GM12878 (cell line): ENCODE measurements at regions not wholly inside any gene's neighbourhood (a gene's known extent, or its start where the extent isn't known, plus 50 kb on each side); places are given as distances from the start of the nearest gene placed in this dataset.
A peak's percentile ranks its signal among the peaks of the same experiment; 100 is the strongest.

Experiments
- BACH1 ChIP-seq: fragments of 450-650 bp; IDR thresholded peaks from 2 replicates; pipeline ENCODE4 v1.6.1; 2017; ENCODE audit warnings: mild to moderate bottlenecking, borderline replicate concordance
- CHD4 ChIP-seq: fragments of 200-600 bp; sonication (generic); IDR thresholded peaks from 2 replicates; pipeline ENCODE4 v1.6.1; 2016; ENCODE audit warnings: mild to moderate bottlenecking
- CREM ChIP-seq: IDR thresholded peaks from 2 replicates; pipeline ENCODE4 v1.6.1; 2014; ENCODE audit warnings: antibody characterized with exemption, low read depth
- HDGF ChIP-seq: fragments of 450-650 bp; IDR thresholded peaks from 2 replicates; pipeline ENCODE4 v1.6.1; 2016; ENCODE audit warnings: antibody characterized with exemption
- JUND ChIP-seq: IDR thresholded peaks from 2 replicates; pipeline ENCODE4 v1.6.1; 2012; ENCODE audit warnings: low read depth, mild to moderate bottlenecking, low read length, improper control_type of control experiment, moderate library complexity
- LARP7 ChIP-seq: fragments of 450-650 bp; IDR thresholded peaks from 2 replicates; pipeline ENCODE4 v1.6.1; 2017; ENCODE audit warnings: mild to moderate bottlenecking
- MAX ChIP-seq: IDR thresholded peaks from 2 replicates; pipeline ENCODE4 v1.6.1; 2012; ENCODE audit warnings: low read depth, low read length, improper control_type of control experiment
- MEF2B ChIP-seq: fragments of 450-650 bp; IDR thresholded peaks from 2 replicates; pipeline ENCODE4 v1.6.1; 2018; ENCODE audit warnings: mild to moderate bottlenecking, moderate library complexity; ENCODE audit not compliant: partially characterized antibody, poor library complexity, severe bottlenecking
- MTA2 ChIP-seq: fragments of 450-650 bp; IDR thresholded peaks from 2 replicates; pipeline ENCODE4 v1.6.1; 2016; ENCODE audit warnings: low read depth, mild to moderate bottlenecking, moderate library complexity
- MYB ChIP-seq: fragments of 150-350 bp; IDR thresholded peaks from 2 replicates; pipeline ENCODE4 v1.6.1; 2014; ENCODE audit warnings: mild to moderate bottlenecking, low read depth, low read length, borderline replicate concordance
- NFYA ChIP-seq: IDR thresholded peaks from 2 replicates; pipeline ENCODE4 v1.6.1; 2011; ENCODE audit warnings: low read depth, mild to moderate bottlenecking, low read length, improper control_type of control experiment, borderline replicate concordance
- NR2F1 ChIP-seq: fragments of 450-650 bp; conservative IDR thresholded peaks from 2 replicates; pipeline ENCODE4 v1.6.1; 2017; ENCODE audit warnings: mild to moderate bottlenecking
- PAX5 ChIP-seq: IDR thresholded peaks from 2 replicates; pipeline ENCODE4 v1.6.1; 2011; ENCODE audit warnings: low read depth, low read length, borderline replicate concordance
- PAX8 ChIP-seq: fragments of 450-650 bp; IDR thresholded peaks from 2 replicates; pipeline ENCODE4 v1.6.1; 2017; ENCODE audit warnings: mild to moderate bottlenecking, moderate library complexity
- PML ChIP-seq: IDR thresholded peaks from 2 replicates; pipeline ENCODE4 v1.6.1; 2012; ENCODE audit warnings: low read length, inconsistent platforms
- POLR2A ChIP-seq: IDR thresholded peaks from 2 replicates; pipeline ENCODE4 v1.6.1; 2011; ENCODE audit warnings: low read depth, mild to moderate bottlenecking, low read length
- POLR2AphosphoS2 ChIP-seq: IDR thresholded peaks from 2 replicates; pipeline ENCODE4 v1.6.1; 2011; ENCODE audit warnings: low read depth, mild to moderate bottlenecking, low read length, improper control_type of control experiment, moderate library complexity
- RB1 ChIP-seq: fragments of 450-650 bp; formaldehyde crosslinking; IDR thresholded peaks from 2 replicates; pipeline ENCODE4 v1.6.1; 2017; ENCODE audit warnings: mild to moderate bottlenecking, borderline replicate concordance
- RBBP5 ChIP-seq: fragments of 200-600 bp; sonication (generic); conservative IDR thresholded peaks from 2 replicates; pipeline ENCODE4 v1.6.1; 2016
- SMAD1 ChIP-seq: fragments of 450-650 bp; IDR thresholded peaks from 2 replicates; pipeline ENCODE4 v1.6.1; 2018; ENCODE audit warnings: mild to moderate bottlenecking, low read depth; ENCODE audit not compliant: partially characterized antibody
- SMAD5 ChIP-seq: IDR thresholded peaks from 2 replicates; pipeline ENCODE4 v1.6.1; 2016; ENCODE audit warnings: antibody characterized with exemption, low read depth
- SRF ChIP-seq, 2 experiments: IDR thresholded peaks; 2 replicates each; pipeline ENCODE4 v1.6.1; 2011; ENCODE audit warnings: low read depth in 2 of 2, low read length in 2 of 2, mild to moderate bottlenecking in 1 of 2, moderate library complexity in 1 of 2
- TARDBP ChIP-seq: IDR thresholded peaks from 2 replicates; pipeline ENCODE4 v1.6.1; 2016; ENCODE audit warnings: borderline replicate concordance
- USF2 ChIP-seq: IDR thresholded peaks from 2 replicates; pipeline ENCODE4 v1.6.1; 2011; ENCODE audit warnings: low read depth, low read length, improper control_type of control experiment, borderline replicate concordance
- WRNIP1 ChIP-seq: IDR thresholded peaks from 2 replicates; pipeline ENCODE4 v1.6.1; 2011; ENCODE audit warnings: low read depth, low read length, improper control_type of control experiment, borderline replicate concordance
- YBX1 ChIP-seq: fragments of 450-650 bp; IDR thresholded peaks from 2 replicates; pipeline ENCODE4 v1.6.1; 2016; ENCODE audit warnings: antibody characterized with exemption
- YY1 ChIP-seq: IDR thresholded peaks from 2 replicates; pipeline ENCODE4 v1.6.1; 2011; ENCODE audit warnings: low read depth, mild to moderate bottlenecking, low read length
- ZBED1 ChIP-seq: IDR thresholded peaks from 2 replicates; pipeline ENCODE4 v1.6.1; 2016; ENCODE audit warnings: borderline replicate concordance
- ZNF217 ChIP-seq: fragments of 450-650 bp; IDR thresholded peaks from 2 replicates; pipeline ENCODE4 v1.6.1; 2017; ENCODE audit warnings: antibody characterized with exemption, mild to moderate bottlenecking
- ZNF384 ChIP-seq: IDR thresholded peaks from 2 replicates; pipeline ENCODE4 v1.6.1; 2012; ENCODE audit warnings: low read depth, mild to moderate bottlenecking, low read length, improper control_type of control experiment, borderline replicate concordance
- ZSCAN29 ChIP-seq: fragments of 450-650 bp; IDR thresholded peaks from 2 replicates; pipeline ENCODE4 v1.6.1; 2017; ENCODE audit warnings: mild to moderate bottlenecking, moderate library complexity
- ZZZ3 ChIP-seq: IDR thresholded peaks from 2 replicates; pipeline ENCODE4 v1.6.1; 2011; ENCODE audit warnings: low read depth; ENCODE audit not compliant: control insufficient read depth, insufficient read length
- TF ChIP-seq, protein P1 (sequence below): IDR thresholded peaks from 2 replicates; pipeline ENCODE4 v1.6.1; 2012; ENCODE audit warnings: low read depth, low read length, improper control_type of control experiment
- TF ChIP-seq, protein P2 (sequence below): fragments of 450-650 bp; conservative IDR thresholded peaks from 2 replicates; pipeline ENCODE4 v1.6.1; 2017; ENCODE audit warnings: mild to moderate bottlenecking, moderate library complexity

DNA sequence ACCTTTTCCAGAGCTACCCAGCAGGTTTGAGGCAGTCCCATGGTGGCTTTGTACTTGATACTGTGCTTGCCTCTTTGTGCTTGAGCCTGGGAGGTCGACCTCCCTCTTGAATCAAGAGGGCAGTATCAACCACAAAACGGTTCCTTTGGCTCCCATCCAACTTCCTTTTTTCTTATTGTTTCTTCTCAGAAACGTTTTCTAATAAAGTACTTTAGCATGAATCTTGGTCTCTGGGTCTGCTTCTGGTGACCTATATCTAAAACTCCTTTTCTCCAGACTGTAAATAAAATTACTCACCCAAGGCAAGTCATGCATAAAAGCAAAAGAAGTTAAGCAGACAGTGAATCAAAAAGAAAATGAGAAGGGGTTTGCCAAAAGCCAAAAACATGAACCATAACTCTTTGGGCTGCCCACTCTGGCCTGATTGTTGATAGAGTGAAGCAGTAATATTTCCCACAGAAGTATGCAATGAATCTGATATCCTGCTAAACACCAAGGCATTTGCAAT lies 112.2 kb upstream of the SLC4A7 start (continued):
- no peak for TF ChIP-seq MAX
- no peak for TF ChIP-seq YY1
- no peak for TF ChIP-seq MYB
- TF ChIP-seq USF2 = no peak
- TF ChIP-seq WRNIP1 = no peak
- no peak for TF ChIP-seq LARP7
- no peak for TF ChIP-seq TARDBP
- no peak for TF ChIP-seq ZNF384
- no peak for TF ChIP-seq ZZZ3
- TF ChIP-seq, protein P1, sequence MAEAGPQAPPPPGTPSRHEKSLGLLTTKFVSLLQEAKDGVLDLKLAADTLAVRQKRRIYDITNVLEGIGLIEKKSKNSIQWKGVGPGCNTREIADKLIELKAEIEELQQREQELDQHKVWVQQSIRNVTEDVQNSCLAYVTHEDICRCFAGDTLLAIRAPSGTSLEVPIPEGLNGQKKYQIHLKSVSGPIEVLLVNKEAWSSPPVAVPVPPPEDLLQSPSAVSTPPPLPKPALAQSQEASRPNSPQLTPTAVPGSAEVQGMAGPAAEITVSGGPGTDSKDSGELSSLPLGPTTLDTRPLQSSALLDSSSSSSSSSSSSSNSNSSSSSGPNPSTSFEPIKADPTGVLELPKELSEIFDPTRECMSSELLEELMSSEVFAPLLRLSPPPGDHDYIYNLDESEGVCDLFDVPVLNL = no peak
- TF ChIP-seq, protein P2, sequence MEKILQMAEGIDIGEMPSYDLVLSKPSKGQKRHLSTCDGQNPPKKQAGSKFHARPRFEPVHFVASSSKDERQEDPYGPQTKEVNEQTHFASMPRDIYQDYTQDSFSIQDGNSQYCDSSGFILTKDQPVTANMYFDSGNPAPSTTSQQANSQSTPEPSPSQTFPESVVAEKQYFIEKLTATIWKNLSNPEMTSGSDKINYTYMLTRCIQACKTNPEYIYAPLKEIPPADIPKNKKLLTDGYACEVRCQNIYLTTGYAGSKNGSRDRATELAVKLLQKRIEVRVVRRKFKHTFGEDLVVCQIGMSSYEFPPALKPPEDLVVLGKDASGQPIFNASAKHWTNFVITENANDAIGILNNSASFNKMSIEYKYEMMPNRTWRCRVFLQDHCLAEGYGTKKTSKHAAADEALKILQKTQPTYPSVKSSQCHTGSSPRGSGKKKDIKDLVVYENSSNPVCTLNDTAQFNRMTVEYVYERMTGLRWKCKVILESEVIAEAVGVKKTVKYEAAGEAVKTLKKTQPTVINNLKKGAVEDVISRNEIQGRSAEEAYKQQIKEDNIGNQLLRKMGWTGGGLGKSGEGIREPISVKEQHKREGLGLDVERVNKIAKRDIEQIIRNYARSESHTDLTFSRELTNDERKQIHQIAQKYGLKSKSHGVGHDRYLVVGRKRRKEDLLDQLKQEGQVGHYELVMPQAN = no peak
- TF ChIP-seq MTA2 = no peak; the same call in 1 of the 2 replicates
- peak; percentile 36 for TF ChIP-seq MEF2B
- peak; percentile 54; the same call in 1 of the 2 replicates for TF ChIP-seq ZNF217
- no peak for TF ChIP-seq RBBP5
- TF ChIP-seq NFYA = no peak
- TF ChIP-seq RB1 = no peak
- TF ChIP-seq JUND = no peak
- no peak for TF ChIP-seq ZSCAN29
- TF ChIP-seq ZBED1 = no peak
- no peak for TF ChIP-seq YBX1
- peak; percentile 79 for TF ChIP-seq NR2F1
- TF ChIP-seq SMAD5 = no peak
- no peak for TF ChIP-seq BACH1
- TF ChIP-seq SMAD1 = no peak
- no peak for TF ChIP-seq SRF (IDR thresholded peaks at IDR 0.05; ENCODE audit: low read depth in 2 of 2, low read length in 2 of 2)
- no peak for TF ChIP-seq HDGF
- TF ChIP-seq CHD4 = no peak
- TF ChIP-seq PAX5 = peak; percentile 49; the same call in 1 of the 2 replicates
- TF ChIP-seq POLR2AphosphoS2 = no peak
- no peak for TF ChIP-seq PAX8
- TF ChIP-seq POLR2A = no peak
- TF ChIP-seq PML = peak; percentile 47; the same call in 1 of the 2 replicates
- peak; percentile 66 for TF ChIP-seq CREM
